GM23338 (cell line): ENCODE measurements at regions not wholly inside any gene's neighbourhood (a gene's known extent, or its start where the extent isn't known, plus 50 kb on each side); places are given as distances from the start of the nearest gene placed in this dataset.

Experiments used
- ATAC-seq: fragments of 200-7000 bp; cut with Tn5 transposase; 3 replicates; pipeline ENCODE4 v1.9.1; 2020
- DNase-seq: peaks from one replicate; pipeline ENCODE4 v3.0.0-alpha.2; 2015; ENCODE audit warnings: low spot score
- H2AFZ ChIP-seq: fragments of 200-600 bp; sonication (generic); 2 replicates; pipeline ENCODE4 v1.8.0; 2016; ENCODE audit warnings: antibody characterized with exemption, mild to moderate bottlenecking, moderate library complexity
- H3F3A ChIP-seq: fragments of 200-600 bp; sonication (generic); replicated peaks from 2 replicates; pipeline ENCODE4 v1.8.0; 2017; ENCODE audit warnings: antibody characterized with exemption, mixed run types, low read depth
- H3K27ac ChIP-seq: fragments of 200-600 bp; sonication (generic); 2 replicates; pipeline ENCODE4 v1.6.1; 2016; ENCODE audit warnings: low read depth
- H3K27me3 ChIP-seq: fragments of 200-600 bp; sonication (generic); 2 replicates; pipeline ENCODE4 v1.8.0; 2016; ENCODE audit warnings: mild to moderate bottlenecking, mixed run types, moderate library complexity; ENCODE audit not compliant: insufficient read depth
- H3K36me3 ChIP-seq: fragments of 200-600 bp; sonication (generic); 2 replicates; pipeline ENCODE4 v1.8.0; 2016; ENCODE audit warnings: mild to moderate bottlenecking; ENCODE audit not compliant: insufficient read depth
- H3K4me1 ChIP-seq: fragments of 200-600 bp; sonication (generic); 2 replicates; pipeline ENCODE4 v1.8.0; 2016; ENCODE audit warnings: mild to moderate bottlenecking, moderate library complexity; ENCODE audit not compliant: insufficient read depth
- H3K4me2 ChIP-seq: fragments of 200-600 bp; sonication (generic); 2 replicates; pipeline ENCODE4 v1.7.1; 2017; ENCODE audit warnings: mixed run types
- H3K4me3 ChIP-seq: fragments of 200-600 bp; sonication (generic); 2 replicates; pipeline ENCODE4 v1.6.1; 2016; ENCODE audit warnings: mixed run types
- H3K79me2 ChIP-seq: fragments of 200-600 bp; sonication (generic); replicated peaks from 2 replicates; pipeline ENCODE4 v1.8.0; 2017; ENCODE audit warnings: mild to moderate bottlenecking; ENCODE audit not compliant: insufficient read depth
- H3K9me2 ChIP-seq: fragments of 200-600 bp; sonication (generic); 2 replicates; pipeline ENCODE4 v1.8.0; 2017; ENCODE audit not compliant: insufficient read depth
- H4K20me1 ChIP-seq: fragments of 200-600 bp; sonication (generic); replicated peaks from 2 replicates; pipeline ENCODE4 v1.8.0; 2017; ENCODE audit warnings: mild to moderate bottlenecking; ENCODE audit not compliant: insufficient read depth
- H3K27ac Mint-ChIP-seq: 2 replicates; pipeline ENCODE4 v1.8.0; 2020; ENCODE audit warnings: inconsistent platforms, mild to moderate bottlenecking, moderate library complexity, mixed read lengths
- H3K27me3 Mint-ChIP-seq: 3 replicates; pipeline ENCODE4 v1.8.0; 2022; ENCODE audit warnings: low read depth, mild to moderate bottlenecking, moderate library complexity, mixed read lengths, inconsistent platforms; ENCODE audit not compliant: insufficient read depth, poor library complexity
- H3K36me3 Mint-ChIP-seq: 3 replicates; pipeline ENCODE4 v1.8.0; 2021; ENCODE audit warnings: low read depth, mild to moderate bottlenecking, inconsistent platforms, moderate library complexity, mixed read lengths
- H3K4me1 Mint-ChIP-seq: 3 replicates; pipeline ENCODE4 v1.8.0; 2020; ENCODE audit warnings: mild to moderate bottlenecking, inconsistent platforms, mixed read lengths
- H3K4me3 Mint-ChIP-seq: 3 replicates; pipeline ENCODE4 v1.8.0; 2021; ENCODE audit warnings: moderate library complexity, mild to moderate bottlenecking, inconsistent platforms, mixed read lengths
- H3K9me3 Mint-ChIP-seq: 3 replicates; pipeline ENCODE4 v1.8.0; 2020; ENCODE audit warnings: moderate library complexity, mild to moderate bottlenecking, inconsistent platforms, mixed read lengths
- CREB1 ChIP-seq: fragments of 250-450 bp; sonication (Bioruptor Pico); IDR thresholded peaks from 2 replicates; pipeline ENCODE4 v1.5.0; 2020; ENCODE audit warnings: low read depth, mild to moderate bottlenecking, moderate library complexity
- ETS1 ChIP-seq: IDR thresholded peaks from 2 replicates; pipeline ENCODE4 v1.6.1; 2016; ENCODE audit warnings: antibody characterized with exemption
- JUNB ChIP-seq: IDR thresholded peaks from one replicate; pipeline ENCODE4 v1.6.1; 2016; ENCODE audit warnings: antibody characterized with exemption; ENCODE audit not compliant: unreplicated experiment
- NANOG ChIP-seq: IDR thresholded peaks from 2 replicates; pipeline ENCODE4 v1.6.1; 2016; ENCODE audit warnings: antibody characterized with exemption, borderline replicate concordance
- POLR2AphosphoS5 ChIP-seq: IDR thresholded peaks from 2 replicates; pipeline ENCODE4 v1.6.1; 2016; ENCODE audit warnings: antibody characterized with exemption, low read depth
- ZNF114 ChIP-seq: fragments of 250-450 bp; sonication (Bioruptor Pico); IDR thresholded peaks from 2 replicates; pipeline ENCODE4 v1.5.0; 2020; ENCODE audit warnings: mild to moderate bottlenecking, moderate library complexity
- ZNF462 ChIP-seq: fragments of 250-450 bp; sonication (Bioruptor Pico); IDR thresholded peaks from 2 replicates; pipeline ENCODE4 v1.5.0; 2020; ENCODE audit warnings: mild to moderate bottlenecking, moderate library complexity

DNA sequence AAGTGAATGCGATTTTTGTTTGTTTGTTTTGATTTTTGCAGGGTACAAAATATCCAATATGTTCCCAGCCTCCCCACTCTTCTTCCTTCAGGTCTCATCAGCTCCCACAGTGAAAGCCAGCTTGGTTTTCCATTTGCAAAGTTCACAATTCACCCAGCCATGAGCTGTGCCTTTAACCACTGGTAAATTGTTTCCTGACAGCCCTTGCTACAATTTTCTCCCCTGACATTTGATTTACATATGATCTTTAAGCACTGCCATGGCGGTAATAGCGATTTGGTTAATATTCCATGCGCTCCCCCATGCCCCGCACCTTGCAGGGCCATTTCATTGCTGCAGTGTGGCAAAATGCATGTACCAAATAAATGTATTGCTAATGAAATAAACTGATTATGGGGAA is 385.9 kb downstream of the MIAT start:
- Histone ChIP-seq H4K20me1 (no peaks in the 10 kb centered on the region), H3K27me3 (no peaks in the 10 kb centered on the region), H2AFZ (no peak overlapping the region), H3K4me1 (peaks cover 12% of the 10 kb centered on the region; the same call in 1 of the 2 replicates), H3K9me2 (no peaks in the 10 kb centered on the region), H3F3A (no peaks in the 10 kb centered on the region), H3K4me2 (no peak overlapping the region), H3K4me3 (no peak overlapping the region), H3K79me2 (no peaks in the 10 kb centered on the region), H3K27ac (no peak overlapping the region), H3K36me3 (no peaks in the 10 kb centered on the region)
- TF ChIP-seq CREB1 (CRISPR knock-in tag) (no peak), JUNB (no peak), ZNF462 (no peak), ETS1 (no peak), NANOG (no peak), ZNF114 (CRISPR knock-in tag) (no peak), POLR2AphosphoS5 (no peak)
- ATAC-seq: no peak
- no peak overlapping the region for H3K27ac Mint-ChIP-seq
- H3K4me3 Mint-ChIP-seq: no peak overlapping the region
- H3K36me3 Mint-ChIP-seq: no peaks in the 10 kb centered on the region; the same call in 2 of the 3 replicates
- H3K4me1 Mint-ChIP-seq: peaks cover 30% of the 10 kb centered on the region; the same call in 2 of the 3 replicates
- H3K27me3 Mint-ChIP-seq: no peaks in the 10 kb centered on the region
- peaks cover 12% of the 10 kb centered on the region; the same call in 2 of the 3 replicates for H3K9me3 Mint-ChIP-seq
- DNase-seq: no peak
